ENCODE measurements at regions not wholly inside any gene's neighbourhood (a gene's known extent, or its start where the extent isn't known, plus 50 kb on each side); places are given as distances from the start of the nearest gene placed in this dataset.

- TF ChIP-seq POLR2A (IDR thresholded peaks at IDR 0.05; ENCODE audit: low read length) (no peak), GATA1 (IDR thresholded peaks at IDR 0.05; ENCODE audit: low read depth, low read length) (no peak)
Measured at GRCh38 chr6:15839969-15840541, 177.2 kb upstream of the DTNBP1 start.
